ENCODE measurements at regions not wholly inside any gene's neighbourhood (a gene's known extent, or its start where the extent isn't known, plus 50 kb on each side); places are given as distances from the start of the nearest gene placed in this dataset.
"Not testable (repeated sequence)": the region's sequence is repeated elsewhere in the genome, so short reads cannot be mapped to it uniquely, and the experiment has no call there.

DNA sequence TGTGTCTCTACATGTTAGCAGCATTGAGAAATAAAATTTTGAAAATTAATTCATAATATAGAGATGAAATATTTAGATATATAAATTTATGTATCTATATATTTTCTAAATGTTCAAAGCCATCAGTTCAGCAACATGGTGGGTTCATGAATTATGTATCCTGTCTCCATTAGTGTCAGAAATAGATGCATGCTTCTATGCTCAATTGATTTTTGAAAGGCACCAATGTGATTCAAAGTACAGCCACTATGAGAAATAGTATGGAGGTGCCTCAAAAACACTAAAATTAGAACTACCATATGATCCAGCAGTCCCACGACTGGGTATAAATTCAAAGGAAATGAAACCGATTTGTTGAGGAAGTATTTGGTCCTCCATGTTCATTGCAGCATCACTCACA lies 128.6 kb upstream of the SYN3 start:
- Histone ChIP-seq H3K9me3 (ENCODE audit: control insufficient read depth, low read length) (no peaks in the 10 kb centered on the region), H3K27ac (ENCODE audit: low read length) (no peak overlapping the region), H3K27me3 (ENCODE audit: control insufficient read depth, insufficient read depth) (no peaks in the 10 kb centered on the region), H3K4me3 (ENCODE audit: low read length) (no peak overlapping the region), H3K4me1 (ENCODE audit: control insufficient read depth, insufficient read depth, low read length) (no peaks in the 10 kb centered on the region)
- intact Hi-C loops (cut with DNase I) = no loop called here
- WGBS = 79% methylated on average over 2 of the region's 2 CpGs
- ATAC-seq (no peak), DNase-seq (no peak)

GRCh38 chr22:33180356-33180755 lies 122.2 kb upstream of the SYN3 start:
- intact Hi-C loops (cut with DNase I) = no loop called here
- Histone ChIP-seq H3K27me3 (ENCODE audit: control insufficient read depth, insufficient read depth) (no peaks in the 10 kb centered on the region), H3K4me3 (ENCODE audit: low read length) (no peak overlapping the region), H3K9me3 (ENCODE audit: control insufficient read depth, low read length) (no peaks in the 10 kb centered on the region), H3K4me1 (ENCODE audit: control insufficient read depth, insufficient read depth, low read length) (no peaks in the 10 kb centered on the region), H3K27ac (ENCODE audit: low read length) (no peak overlapping the region)
- no peak for ATAC-seq
- 72% methylated on average over 4 of the region's 4 CpGs for WGBS
- DNase-seq = no peak

DNA sequence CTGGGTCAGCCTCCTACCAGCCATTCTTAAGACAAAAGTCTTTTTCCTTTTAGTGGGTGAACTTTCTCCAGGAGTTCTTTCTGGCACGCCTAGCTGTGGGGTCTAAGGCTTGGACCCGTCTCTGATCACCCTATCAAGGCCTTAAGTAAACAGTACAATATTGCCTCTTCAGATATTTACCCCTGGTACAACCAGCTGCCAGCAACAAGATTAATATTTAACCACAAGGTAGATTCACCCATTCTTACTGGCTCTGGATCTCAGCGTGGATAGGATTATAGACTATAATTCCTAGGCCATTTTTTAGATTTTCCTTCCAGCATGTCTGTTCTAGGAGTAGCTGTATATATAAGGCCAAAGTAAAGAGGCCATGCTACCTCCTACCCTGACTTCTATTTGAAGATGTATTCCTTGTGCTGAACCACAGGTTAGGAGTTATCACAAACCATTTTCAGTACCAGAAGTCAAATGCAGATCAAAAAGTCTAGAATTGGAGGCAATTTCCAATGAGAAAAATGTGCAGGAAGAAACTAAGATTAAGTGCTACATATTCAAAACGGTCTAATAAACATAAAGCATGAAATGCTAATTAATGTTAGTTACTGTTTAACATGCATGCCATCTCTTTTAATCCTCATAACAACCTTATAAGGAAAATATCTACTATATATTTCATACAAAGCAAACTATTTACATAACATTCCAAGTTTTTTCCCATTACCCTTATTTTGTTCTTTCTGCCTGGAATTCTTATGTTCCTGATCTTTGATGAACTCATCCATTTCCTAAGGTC lies 110.0 kb upstream of the SYN3 start:
- H3K4me3 ChIP-seq (ENCODE audit: low read length) = no peak overlapping the region
- H3K27ac ChIP-seq (ENCODE audit: low read length) = no peak overlapping the region
- no peak for DNase-seq
- intact Hi-C loops (cut with DNase I) = no loop called here
- 68% methylated on average over 4 of the region's 4 CpGs for WGBS
- no peak for ATAC-seq
- no peaks in the 10 kb centered on the region for H3K9me3 ChIP-seq (ENCODE audit: control insufficient read depth, low read length)
- H3K4me1 ChIP-seq (ENCODE audit: control insufficient read depth, insufficient read depth, low read length) = no peaks in the 10 kb centered on the region
- H3K27me3 ChIP-seq (ENCODE audit: control insufficient read depth, insufficient read depth) = no peaks in the 10 kb centered on the region

GRCh38 chr22:33166206-33166605 lies 108.0 kb upstream of the SYN3 start:
- 65% methylated on average over 7 of the region's 7 CpGs for WGBS
- intact Hi-C loops (cut with DNase I) = no loop called here
- no peak for ATAC-seq

DNA sequence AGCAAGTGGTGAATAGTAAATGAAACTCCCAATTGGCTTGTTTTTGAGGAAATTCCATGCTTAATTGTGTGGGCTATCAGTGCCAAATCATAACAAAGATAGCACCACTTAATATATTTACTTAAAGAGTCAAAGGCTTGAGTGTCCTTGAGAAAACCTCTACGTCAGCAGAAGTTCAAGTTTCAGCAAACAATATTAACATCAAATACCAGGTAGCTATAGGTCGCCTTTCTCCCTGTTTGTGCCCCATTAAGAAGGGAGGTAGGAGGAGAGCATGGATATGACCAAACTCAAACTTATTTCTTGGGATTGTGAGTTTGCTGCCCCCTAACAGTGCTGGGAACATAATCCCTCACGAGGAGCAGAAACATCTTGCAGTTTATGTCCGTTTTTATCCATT lies 105.6 kb upstream of the SYN3 start:
- H3K27me3 ChIP-seq (ENCODE audit: control insufficient read depth, insufficient read depth) = no peaks in the 10 kb centered on the region
- intact Hi-C loops (cut with DNase I) = no loop called here
- no peak for DNase-seq
- ATAC-seq = no peak
- no peaks in the 10 kb centered on the region for H3K4me1 ChIP-seq (ENCODE audit: control insufficient read depth, insufficient read depth, low read length)
- H3K9me3 ChIP-seq (ENCODE audit: control insufficient read depth, low read length) = no peaks in the 10 kb centered on the region
- 45% methylated on average over 4 of the region's 4 CpGs for WGBS
- no peak overlapping the region for H3K27ac ChIP-seq (ENCODE audit: low read length)
- no peak overlapping the region for H3K4me3 ChIP-seq (ENCODE audit: low read length)

More at GRCh38 chr22:33166206-33166605, 108.0 kb upstream of the SYN3 start:
- Histone ChIP-seq H3K27ac (ENCODE audit: low read length) (no peak overlapping the region), H3K27me3 (ENCODE audit: control insufficient read depth, insufficient read depth) (no peaks in the 10 kb centered on the region), H3K9me3 (ENCODE audit: control insufficient read depth, low read length) (no peaks in the 10 kb centered on the region), H3K4me1 (ENCODE audit: control insufficient read depth, insufficient read depth, low read length) (no peaks in the 10 kb centered on the region), H3K4me3 (ENCODE audit: low read length) (no peak overlapping the region)
- DNase-seq = no peak

GRCh38 chr22:33162196-33162595 lies 104.0 kb upstream of the SYN3 start:
- no peak for ATAC-seq
- WGBS = 35% methylated on average over 3 of the region's 3 CpGs
- intact Hi-C loops (cut with DNase I) = no loop called here
- Histone ChIP-seq H3K4me1 (ENCODE audit: control insufficient read depth, insufficient read depth, low read length) (no peaks in the 10 kb centered on the region), H3K4me3 (ENCODE audit: low read length) (no peak overlapping the region), H3K27me3 (ENCODE audit: control insufficient read depth, insufficient read depth) (no peaks in the 10 kb centered on the region), H3K27ac (ENCODE audit: low read length) (no peak overlapping the region), H3K9me3 (ENCODE audit: control insufficient read depth, low read length) (no peaks in the 10 kb centered on the region)
- DNase-seq = no peak

GRCh38 chr22:33160525-33160924 lies 102.3 kb upstream of the SYN3 start:
- Histone ChIP-seq H3K27ac (ENCODE audit: low read length) (no peak overlapping the region), H3K4me3 (ENCODE audit: low read length) (no peak overlapping the region), H3K4me1 (ENCODE audit: control insufficient read depth, insufficient read depth, low read length) (no peaks in the 10 kb centered on the region), H3K27me3 (ENCODE audit: control insufficient read depth, insufficient read depth) (no peaks in the 10 kb centered on the region), H3K9me3 (ENCODE audit: control insufficient read depth, low read length) (no peaks in the 10 kb centered on the region)
- no peak for ATAC-seq
- no peak for DNase-seq
- WGBS = 92% methylated on average over 1 of the region's 1 CpG
- intact Hi-C loops (cut with DNase I) = no loop called here

GRCh38 chr22:33154967-33155366 lies 96.8 kb upstream of the SYN3 start:
- H3K4me1 ChIP-seq (ENCODE audit: control insufficient read depth, insufficient read depth, low read length); H3K27ac ChIP-seq (ENCODE audit: low read length); H3K27me3 ChIP-seq (ENCODE audit: control insufficient read depth, insufficient read depth); DNase-seq; ATAC-seq; H3K9me3 ChIP-seq (ENCODE audit: control insufficient read depth, low read length); intact Hi-C loops (cut with DNase I); H3K4me3 ChIP-seq (ENCODE audit: low read length): not testable (repeated sequence)
- WGBS = 52% methylated on average over 1 of the region's 1 CpG

DNA sequence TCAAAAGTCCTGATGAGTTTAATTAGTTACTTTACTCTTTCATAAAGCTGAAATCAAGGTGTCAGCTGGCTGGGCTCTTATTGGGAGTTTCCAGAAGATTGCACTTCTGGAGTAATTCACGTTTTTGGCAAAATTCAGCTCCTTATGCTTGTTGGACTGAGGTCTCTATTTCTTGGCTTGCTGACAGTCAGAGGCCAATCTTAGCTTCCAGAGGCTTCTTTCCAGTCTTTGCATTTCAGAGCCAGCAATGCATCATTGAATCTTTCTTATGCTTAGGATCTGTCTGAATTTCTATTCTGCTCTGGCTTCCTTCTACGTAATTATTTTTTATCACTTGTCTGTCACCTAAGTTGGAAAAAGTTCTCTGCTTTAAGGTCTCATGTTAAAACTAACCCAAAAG lies 91.4 kb upstream of the SYN3 start:
- Histone ChIP-seq H3K9me3 (ENCODE audit: control insufficient read depth, low read length) (no peaks in the 10 kb centered on the region), H3K4me1 (ENCODE audit: control insufficient read depth, insufficient read depth, low read length) (no peaks in the 10 kb centered on the region), H3K27ac (ENCODE audit: low read length) (no peak overlapping the region), H3K4me3 (ENCODE audit: low read length) (no peak overlapping the region), H3K27me3 (ENCODE audit: control insufficient read depth, insufficient read depth) (no peaks in the 10 kb centered on the region)
- WGBS = 38% methylated on average over 2 of the region's 2 CpGs
- DNase-seq = no peak
- no peak for ATAC-seq
- intact Hi-C loops (cut with DNase I) = no loop called here

GRCh38 chr22:33144721-33145120 lies 86.5 kb upstream of the SYN3 start:
- 52% methylated on average over 1 of the region's 1 CpG for WGBS
- Histone ChIP-seq H3K4me1 (ENCODE audit: control insufficient read depth, insufficient read depth, low read length) (no peaks in the 10 kb centered on the region), H3K27ac (ENCODE audit: low read length) (no peak overlapping the region), H3K9me3 (ENCODE audit: control insufficient read depth, low read length) (no peaks in the 10 kb centered on the region), H3K27me3 (ENCODE audit: control insufficient read depth, insufficient read depth) (no peaks in the 10 kb centered on the region), H3K4me3 (ENCODE audit: low read length) (no peak overlapping the region)
- DNase-seq (no peak), ATAC-seq (no peak)
- intact Hi-C loops (cut with DNase I) = no loop called here

DNA sequence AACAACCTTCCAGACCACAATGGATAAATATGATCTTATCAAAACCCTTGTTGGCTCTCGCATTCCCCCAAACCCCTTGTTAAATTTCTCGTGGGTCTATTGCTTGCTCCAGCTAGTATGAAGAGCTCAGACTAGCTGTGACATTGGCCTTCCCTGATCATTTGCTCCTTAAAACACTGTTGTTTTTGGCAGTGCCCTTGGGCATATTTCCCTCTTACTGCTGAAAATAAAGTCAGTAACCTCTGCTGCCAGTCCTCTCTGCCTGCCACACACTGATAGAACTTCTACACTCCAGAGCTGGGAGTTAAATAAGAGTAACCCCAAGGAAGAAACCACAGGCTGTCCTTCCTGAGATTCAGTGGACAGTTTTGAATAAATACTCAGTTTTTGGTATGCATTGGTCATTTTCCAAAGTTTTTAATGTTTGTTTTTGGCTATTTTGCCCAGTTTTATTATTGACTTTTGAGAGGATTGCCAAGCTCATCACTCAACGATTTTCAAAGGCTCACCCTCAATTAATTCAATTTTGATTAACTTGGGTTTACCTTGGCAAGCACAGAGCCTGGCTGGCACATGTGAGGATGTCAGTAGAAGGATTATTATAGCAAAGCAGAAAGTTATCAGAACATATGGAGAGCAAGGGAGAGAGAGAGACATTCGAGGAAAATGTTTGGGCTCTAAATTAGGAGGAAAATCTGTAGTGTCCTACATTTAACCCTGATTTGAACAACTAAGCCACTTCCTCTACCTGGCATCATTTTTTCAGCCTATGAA lies 84.3 kb upstream of the SYN3 start:
- H3K27ac ChIP-seq (ENCODE audit: low read length) = no peak overlapping the region
- intact Hi-C loops (cut with DNase I) = no loop called here
- H3K4me1 ChIP-seq (ENCODE audit: control insufficient read depth, insufficient read depth, low read length) = no peaks in the 10 kb centered on the region
- H3K9me3 ChIP-seq (ENCODE audit: control insufficient read depth, low read length) = no peaks in the 10 kb centered on the region
- no peak for DNase-seq
- H3K27me3 ChIP-seq (ENCODE audit: control insufficient read depth, insufficient read depth) = no peaks in the 10 kb centered on the region
- H3K4me3 ChIP-seq (ENCODE audit: low read length) = no peak overlapping the region
- ATAC-seq = no peak
- 47% methylated on average over 4 of the region's 4 CpGs for whole genome bisulfite sequencing
